ENCODE measurements at regions not wholly inside any gene's neighbourhood (a gene's known extent, or its start where the extent isn't known, plus 50 kb on each side); places are given as distances from the start of the nearest gene placed in this dataset.
"Not testable (repeated sequence)": the region's sequence is repeated elsewhere in the genome, so short reads cannot be mapped to it uniquely, and the experiment has no call there.

DNA sequence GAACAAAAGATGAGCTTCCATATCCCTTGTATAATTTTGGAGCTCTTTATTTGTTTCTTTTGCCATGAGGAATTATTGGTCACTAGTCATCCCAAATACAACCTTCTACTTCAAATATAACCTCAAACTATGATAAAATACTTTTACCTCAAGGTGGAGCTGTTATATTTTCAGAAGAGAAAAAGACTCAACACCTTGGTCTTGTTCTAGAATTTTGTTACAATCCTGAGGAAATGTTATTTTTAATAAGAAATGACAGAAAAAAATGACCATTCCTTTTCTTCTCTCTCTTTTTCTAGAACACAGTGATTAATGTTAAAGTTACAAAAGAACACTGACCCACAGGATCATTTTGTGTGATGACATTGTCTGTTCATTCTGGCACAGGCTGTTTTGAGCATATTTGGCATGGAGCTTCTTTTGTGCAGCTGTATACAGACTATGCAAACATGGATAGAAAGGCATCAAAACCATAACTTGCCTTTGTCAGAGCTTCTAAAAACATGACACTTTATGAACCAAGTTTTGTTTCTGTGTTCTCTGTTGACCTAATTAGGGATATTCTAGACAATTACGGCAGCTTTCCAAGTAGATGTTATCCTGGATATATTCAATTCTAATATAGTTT is 159.6 kb upstream of the CTSO start:
- Histone ChIP-seq H3K4me3 (no peak overlapping the region), H3K36me3 (no peaks in the 10 kb centered on the region), H3K27me3 (no peaks in the 10 kb centered on the region), H3K27ac (no peak overlapping the region), H3K9me3 (no peaks in the 10 kb centered on the region), H3K4me1 (peaks cover 12% of the 10 kb centered on the region)
- TF ChIP-seq, protein P1, sequence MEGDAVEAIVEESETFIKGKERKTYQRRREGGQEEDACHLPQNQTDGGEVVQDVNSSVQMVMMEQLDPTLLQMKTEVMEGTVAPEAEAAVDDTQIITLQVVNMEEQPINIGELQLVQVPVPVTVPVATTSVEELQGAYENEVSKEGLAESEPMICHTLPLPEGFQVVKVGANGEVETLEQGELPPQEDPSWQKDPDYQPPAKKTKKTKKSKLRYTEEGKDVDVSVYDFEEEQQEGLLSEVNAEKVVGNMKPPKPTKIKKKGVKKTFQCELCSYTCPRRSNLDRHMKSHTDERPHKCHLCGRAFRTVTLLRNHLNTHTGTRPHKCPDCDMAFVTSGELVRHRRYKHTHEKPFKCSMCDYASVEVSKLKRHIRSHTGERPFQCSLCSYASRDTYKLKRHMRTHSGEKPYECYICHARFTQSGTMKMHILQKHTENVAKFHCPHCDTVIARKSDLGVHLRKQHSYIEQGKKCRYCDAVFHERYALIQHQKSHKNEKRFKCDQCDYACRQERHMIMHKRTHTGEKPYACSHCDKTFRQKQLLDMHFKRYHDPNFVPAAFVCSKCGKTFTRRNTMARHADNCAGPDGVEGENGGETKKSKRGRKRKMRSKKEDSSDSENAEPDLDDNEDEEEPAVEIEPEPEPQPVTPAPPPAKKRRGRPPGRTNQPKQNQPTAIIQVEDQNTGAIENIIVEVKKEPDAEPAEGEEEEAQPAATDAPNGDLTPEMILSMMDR (IDR thresholded peaks at IDR 0.05): no peak
- no peak for TF ChIP-seq POLR2A (IDR thresholded peaks at IDR 0.05)
- TF ChIP-seq POLR2AphosphoS5 (IDR thresholded peaks at IDR 0.05; ENCODE audit: insufficient read depth in 1 of 2, low read depth in 1 of 2): no peak
- intact Hi-C loops (cut with DNase I): no loop called here
- no peak for DNase-seq (ENCODE audit: extremely low spot score in 2 of 2)

DNA sequence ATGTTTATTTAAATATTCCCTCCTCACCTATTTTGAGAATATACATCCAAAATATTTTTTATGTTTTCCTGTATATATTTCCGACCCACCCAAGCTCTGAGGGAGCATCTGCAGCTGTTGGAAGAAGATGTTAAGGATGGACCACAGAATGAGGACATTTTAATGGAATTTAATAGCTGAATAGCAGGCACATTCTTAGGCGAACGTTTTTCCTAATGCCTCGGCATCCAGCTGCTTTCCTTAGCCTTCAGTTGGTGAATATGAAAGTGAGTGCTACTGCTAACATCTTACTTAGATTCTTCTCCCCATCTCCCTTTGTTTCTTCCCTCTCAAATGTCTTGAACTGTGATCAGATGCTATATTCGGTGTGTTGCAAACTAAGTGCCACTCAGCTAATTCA is 158.0 kb upstream of the CTSO start:
- Histone ChIP-seq H3K27ac (no peak overlapping the region), H3K27me3 (no peaks in the 10 kb centered on the region), H3K36me3 (no peaks in the 10 kb centered on the region), H3K4me1 (peaks cover 12% of the 10 kb centered on the region), H3K9me3 (no peaks in the 10 kb centered on the region), H3K4me3 (no peak overlapping the region)
- no peak for DNase-seq (ENCODE audit: extremely low spot score in 2 of 2)
- TF ChIP-seq POLR2AphosphoS5 (IDR thresholded peaks at IDR 0.05; ENCODE audit: insufficient read depth in 1 of 2, low read depth in 1 of 2) (no peak), POLR2A (IDR thresholded peaks at IDR 0.05) (no peak)
- intact Hi-C loops (cut with DNase I): no loop called here

DNA sequence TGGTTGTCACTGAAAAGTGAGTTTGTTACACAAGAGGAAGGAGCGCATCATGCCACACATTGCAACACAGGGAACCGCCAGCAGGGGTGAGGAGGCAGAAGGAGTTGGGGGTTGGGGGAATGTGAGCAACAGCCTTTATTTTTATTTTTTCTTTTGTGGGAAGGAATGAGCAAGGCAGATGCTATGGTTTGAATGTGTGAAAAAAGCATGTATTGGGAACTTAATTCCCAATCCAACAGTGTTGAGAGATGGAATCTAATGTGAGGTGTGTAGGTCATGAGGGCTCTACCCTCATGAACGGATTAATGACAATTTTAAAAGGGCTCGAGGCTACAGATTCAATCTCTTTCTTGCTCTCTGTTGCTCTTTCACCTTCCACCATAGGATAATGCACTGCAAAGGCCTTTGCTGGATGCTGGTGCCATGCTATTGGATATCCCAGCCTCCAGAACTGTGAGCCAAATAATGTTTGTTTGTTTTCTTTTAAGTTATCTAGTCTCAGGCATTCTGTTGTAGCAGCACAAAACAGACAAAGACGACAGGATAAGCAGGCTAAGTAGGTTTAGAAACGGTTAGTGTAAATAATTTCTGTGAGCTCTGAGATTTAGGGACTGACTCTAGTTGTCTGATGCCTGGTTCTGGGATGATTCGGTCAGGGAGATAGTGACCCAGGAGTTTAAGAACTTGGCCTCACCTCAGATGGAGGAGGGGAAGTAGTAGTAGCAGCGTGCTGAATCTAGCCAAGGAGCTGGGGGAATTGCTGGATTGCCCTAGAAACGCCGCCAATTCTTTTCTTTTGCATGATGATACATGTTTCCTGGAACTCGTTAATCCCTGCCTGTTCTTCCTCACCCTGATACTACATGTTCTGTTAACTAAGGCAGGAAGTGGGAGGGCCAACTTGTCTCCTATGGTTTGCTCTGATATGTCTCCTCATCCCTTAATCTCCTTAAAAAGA is 156.6 kb upstream of the CTSO start:
- intact Hi-C loops (cut with DNase I): no loop called here

DNA sequence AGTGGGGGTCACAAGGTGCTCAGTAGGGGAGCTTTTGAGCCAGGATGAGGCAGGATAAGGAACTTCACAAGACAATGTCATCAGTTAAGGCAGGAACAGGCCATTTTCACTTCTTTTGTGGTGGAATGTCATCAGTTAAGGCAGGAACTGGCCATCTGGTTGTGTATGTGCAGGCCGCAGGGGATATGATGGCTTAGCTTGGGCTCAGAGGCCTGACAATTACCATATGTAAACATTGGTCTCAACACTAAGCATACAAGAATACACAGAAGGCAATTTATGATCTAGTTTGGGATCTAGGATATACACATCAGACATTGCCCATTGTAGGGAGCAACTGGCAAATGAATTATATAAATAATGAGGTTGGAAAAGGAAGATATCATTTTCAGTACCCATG is 155.4 kb upstream of the CTSO start:
- H3K4me1 ChIP-seq: peaks cover 12% of the 10 kb centered on the region
- H3K27ac ChIP-seq; H3K27me3 ChIP-seq; intact Hi-C loops (cut with DNase I); DNase-seq (ENCODE audit: extremely low spot score in 2 of 2); H3K36me3 ChIP-seq; H3K4me3 ChIP-seq; H3K9me3 ChIP-seq: not testable (repeated sequence)

More for the DNA sequence above, 156.6 kb upstream of the CTSO start:
- Histone ChIP-seq H3K9me3 (no peaks in the 10 kb centered on the region), H3K27me3 (no peaks in the 10 kb centered on the region), H3K4me1 (peaks cover 12% of the 10 kb centered on the region), H3K36me3 (no peaks in the 10 kb centered on the region), H3K27ac (no peak overlapping the region), H3K4me3 (no peak overlapping the region)
- no peak for DNase-seq (ENCODE audit: extremely low spot score in 2 of 2)
- no peak for TF ChIP-seq POLR2AphosphoS5 (IDR thresholded peaks at IDR 0.05; ENCODE audit: insufficient read depth in 1 of 2, low read depth in 1 of 2)

DNA sequence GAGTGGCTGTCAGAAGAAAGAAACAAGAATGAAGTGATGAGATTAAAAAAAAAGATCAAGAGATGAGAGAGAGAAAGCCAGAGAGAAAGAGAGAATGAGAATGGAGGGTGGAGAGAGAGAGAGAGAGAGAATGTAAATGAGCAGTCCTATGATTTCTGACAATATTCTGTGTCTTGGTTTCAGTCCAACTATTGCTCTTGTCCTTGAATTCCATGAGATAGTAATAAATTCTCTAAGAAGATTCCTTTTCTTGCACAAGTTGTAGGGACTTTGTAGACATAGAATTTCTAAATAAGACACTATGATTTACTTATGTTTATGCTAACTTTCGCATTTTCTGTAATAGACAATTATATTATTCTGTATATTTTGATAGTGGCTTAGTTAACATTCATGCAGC is 149.6 kb upstream of the CTSO start:
- no peak for DNase-seq (ENCODE audit: extremely low spot score in 2 of 2)
- Histone ChIP-seq H3K4me3 (no peak overlapping the region), H3K27me3 (no peaks in the 10 kb centered on the region), H3K9me3 (no peaks in the 10 kb centered on the region), H3K4me1 (peaks cover 5% of the 10 kb centered on the region), H3K36me3 (no peaks in the 10 kb centered on the region), H3K27ac (no peak overlapping the region)
- intact Hi-C loops (cut with DNase I): no loop called here
- TF ChIP-seq POLR2A (IDR thresholded peaks at IDR 0.05): no peak
- TF ChIP-seq, protein P1 (IDR thresholded peaks at IDR 0.05): no peak
- TF ChIP-seq POLR2AphosphoS5 (IDR thresholded peaks at IDR 0.05; ENCODE audit: insufficient read depth in 1 of 2, low read depth in 1 of 2): no peak

DNA sequence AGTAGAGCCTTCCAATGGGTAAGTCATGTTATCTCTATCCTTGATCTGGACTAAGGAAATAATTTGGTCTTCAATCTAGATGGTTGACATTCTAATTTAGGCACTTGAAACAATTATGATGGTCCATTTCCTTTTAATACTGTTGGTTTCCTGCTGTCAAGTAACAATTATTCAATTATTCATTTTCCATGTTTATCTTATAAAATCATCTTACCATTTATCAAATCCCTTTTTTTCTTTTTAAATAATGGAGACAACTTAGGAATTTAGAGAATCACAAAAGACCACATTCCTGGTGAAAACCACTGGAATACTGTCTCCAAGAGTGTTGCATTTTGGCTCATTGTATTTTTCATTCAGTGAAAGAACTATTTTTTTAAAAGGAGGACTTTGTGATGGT is 148.7 kb upstream of the CTSO start:
- no peak for TF ChIP-seq POLR2AphosphoS5 (IDR thresholded peaks at IDR 0.05; ENCODE audit: insufficient read depth in 1 of 2, low read depth in 1 of 2)
- no peak for TF ChIP-seq POLR2A (IDR thresholded peaks at IDR 0.05)
- TF ChIP-seq, protein P1 (IDR thresholded peaks at IDR 0.05): no peak
- no peaks in the 10 kb centered on the region for H3K36me3 ChIP-seq
- peaks cover 5% of the 10 kb centered on the region for H3K4me1 ChIP-seq
- no peak overlapping the region for H3K4me3 ChIP-seq
- no peak overlapping the region for H3K27ac ChIP-seq
- intact Hi-C loops (cut with DNase I): no loop called here
- no peaks in the 10 kb centered on the region for H3K9me3 ChIP-seq
- no peak for DNase-seq (ENCODE audit: extremely low spot score in 2 of 2)
- H3K27me3 ChIP-seq: no peaks in the 10 kb centered on the region
